ENCODE measurements at regions not wholly inside any gene's neighbourhood (a gene's known extent, or its start where the extent isn't known, plus 50 kb on each side); places are given as distances from the start of the nearest gene placed in this dataset.

DNA sequence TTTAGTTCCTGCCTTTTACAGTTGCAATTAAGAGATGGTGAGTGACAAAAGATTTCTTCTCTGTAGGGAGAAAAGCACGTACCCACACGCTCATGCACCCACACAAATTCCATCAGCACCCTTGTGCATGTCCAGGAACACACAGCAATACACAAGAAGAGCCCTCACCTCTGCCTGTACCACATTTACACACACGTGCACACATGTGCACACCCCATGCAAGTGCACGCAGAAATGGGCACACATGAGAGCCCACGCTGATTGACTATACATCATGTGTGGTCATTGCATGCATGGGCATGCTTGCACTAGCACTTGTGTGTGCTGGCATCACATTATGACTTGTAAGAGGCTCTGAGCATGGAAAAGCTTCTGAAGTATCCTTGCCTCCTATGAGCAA is 70.5 kb downstream of the SERPINA3 start:
- DNase-seq (ENCODE audit: low spot score): no peak

DNA sequence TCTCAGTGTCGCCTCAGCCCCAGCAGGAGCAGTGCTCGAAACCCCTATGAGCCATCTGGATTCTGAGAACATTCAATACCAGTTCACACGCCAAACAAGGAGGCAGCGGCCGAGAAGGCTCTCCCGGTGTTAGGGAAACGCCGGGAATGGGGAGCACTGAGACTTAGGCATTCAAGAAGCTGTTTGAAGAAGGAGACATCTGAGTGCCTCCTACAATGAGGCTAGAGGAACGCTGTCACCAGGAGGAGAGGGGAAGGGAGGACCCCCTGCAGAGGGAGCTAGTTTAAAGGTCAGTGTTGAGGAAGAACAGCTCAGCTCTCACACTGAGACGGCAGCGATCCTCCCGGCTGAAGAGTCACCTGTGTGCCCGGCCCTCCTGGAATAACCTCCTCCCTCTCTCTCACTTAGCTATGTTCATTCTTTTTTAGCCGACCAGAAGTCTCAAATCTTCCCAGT is 69.9 kb downstream of the SERPINA3 start:
- DNase-seq (ENCODE audit: low spot score): no peak

DNA sequence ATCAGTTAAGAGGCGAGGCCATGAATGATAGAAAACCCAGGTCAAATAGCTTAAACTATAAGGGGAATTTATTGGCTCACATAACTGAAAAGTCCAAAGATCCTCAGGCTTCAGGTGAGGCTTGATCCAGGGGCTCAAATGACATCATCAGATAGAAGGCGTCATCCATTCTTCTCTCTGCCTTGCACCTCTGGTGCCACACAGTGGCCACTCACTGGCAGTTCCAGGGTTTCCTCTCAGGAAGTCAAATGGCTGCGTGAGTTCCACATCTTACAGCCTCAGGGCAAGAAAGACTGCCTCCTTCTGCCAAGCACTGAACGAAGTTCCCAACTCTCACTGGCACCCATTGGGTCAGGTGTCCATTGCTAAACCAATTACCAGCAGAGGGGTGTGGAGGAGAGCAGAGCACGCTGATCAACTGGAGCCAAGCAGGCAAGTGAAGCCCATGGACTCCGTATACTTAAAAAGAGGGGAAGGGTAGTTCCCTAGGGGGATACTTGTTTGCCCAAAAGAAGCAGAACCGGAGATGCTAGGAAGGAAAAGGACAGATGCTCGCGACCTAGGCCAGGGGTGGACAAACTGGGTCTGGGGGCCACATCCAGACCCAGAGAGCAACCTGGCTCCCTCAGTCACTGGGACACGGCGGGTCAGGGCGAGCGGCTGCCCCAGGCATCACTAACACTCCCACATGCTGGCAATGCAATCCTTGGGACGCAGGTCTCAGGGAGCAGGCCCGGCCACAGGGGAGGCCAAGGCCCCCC is 69.3 kb downstream of the SERPINA3 start:
- DNase-seq (ENCODE audit: low spot score): no peak

DNA sequence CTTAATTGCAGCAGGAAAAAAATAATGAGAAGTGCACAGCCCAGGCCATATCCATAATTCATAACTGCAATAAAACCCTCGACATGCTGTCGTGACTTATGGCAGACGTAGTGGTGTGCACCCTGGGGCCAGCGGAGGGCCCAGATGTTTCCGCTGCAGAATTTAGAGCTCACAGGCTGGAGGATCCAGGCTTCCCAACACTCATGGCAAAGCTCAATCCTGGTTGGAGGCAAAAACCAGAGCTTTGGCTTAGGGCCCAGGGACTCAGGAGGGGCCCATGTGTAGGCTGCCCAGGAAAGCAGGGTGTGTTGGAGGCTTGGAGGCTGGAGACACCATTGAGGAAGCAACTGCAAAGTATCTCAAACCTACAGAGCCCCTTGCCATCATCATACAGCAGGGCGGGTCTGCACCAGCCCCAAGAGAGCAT is 68.7 kb downstream of the SERPINA3 start:
- no peak for DNase-seq (ENCODE audit: low spot score)

DNA sequence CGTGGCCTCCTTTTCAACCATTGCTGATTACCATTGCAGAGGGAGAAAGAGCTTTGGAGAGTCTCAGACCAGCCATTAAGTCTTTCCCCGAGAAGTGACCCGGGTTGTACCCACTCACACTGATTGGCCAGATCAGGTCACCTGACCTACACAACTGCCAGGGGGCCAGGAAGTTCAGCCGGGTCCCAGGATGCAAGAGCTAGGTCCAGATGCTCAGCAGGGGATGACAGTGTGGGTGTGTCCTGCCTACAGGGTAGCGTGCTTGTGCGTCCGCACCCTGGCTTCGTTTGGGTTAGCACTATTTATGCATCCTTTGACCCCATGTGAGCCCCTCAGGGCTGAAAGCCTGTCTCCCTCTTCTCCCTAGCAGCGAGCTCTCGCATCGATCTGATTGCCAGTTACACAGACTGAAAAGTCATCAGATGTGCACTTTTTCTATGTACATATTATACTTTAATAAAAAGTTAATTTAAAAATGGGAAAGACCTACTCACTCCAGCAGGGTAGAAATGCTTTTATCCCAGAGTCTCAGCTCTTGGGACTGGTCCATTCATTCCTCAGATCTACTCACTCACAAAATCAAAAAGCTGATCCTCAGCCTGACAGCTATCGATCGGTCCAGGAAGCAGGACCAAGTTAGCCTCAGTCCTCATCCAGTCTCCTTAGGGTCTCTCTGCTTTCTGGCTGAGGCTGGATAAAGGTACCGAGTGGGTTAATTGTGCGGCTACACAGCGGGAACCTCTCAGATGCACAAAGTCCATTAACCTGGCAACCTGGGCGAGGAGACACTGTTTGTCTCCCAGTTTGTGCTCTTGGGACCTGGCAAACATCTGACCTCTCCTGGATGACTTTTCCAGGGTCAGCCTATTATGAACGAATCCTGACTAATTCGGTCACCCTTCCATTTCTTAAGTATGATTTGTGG is 68.0 kb downstream of the SERPINA3 start:
- no peak for DNase-seq (ENCODE audit: low spot score)

DNA sequence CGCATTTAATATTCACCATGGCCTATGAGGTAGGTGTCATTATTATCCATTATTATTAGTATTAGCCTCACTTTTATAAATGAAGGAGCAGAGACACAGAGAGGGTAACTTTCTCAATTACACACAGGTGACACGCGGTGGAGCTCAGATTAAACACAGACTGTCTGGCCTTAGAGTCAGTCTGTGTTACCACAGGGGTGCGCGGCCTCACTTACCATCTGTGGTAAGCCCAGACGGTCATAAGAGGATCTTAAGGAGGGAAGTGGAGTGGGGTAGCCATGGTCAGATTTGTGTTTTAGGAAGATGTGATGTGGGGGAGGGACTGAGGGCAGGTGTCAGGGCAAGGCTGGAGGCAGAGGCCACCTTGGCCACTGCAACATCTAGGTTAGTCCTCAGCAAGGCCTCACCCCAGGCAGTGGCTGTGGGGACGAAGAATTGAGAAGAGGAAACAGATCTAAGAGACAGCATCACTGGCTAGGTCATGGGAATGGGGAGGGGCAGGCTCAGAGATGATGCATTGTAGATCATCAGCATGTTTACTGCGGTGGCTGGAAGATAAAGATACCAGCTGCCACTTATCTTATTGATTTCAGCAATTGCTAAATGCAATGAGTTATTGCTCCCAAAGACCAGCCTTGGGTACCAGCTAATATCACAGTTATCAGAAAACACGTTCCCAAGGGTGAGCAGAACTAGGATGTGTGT is 67.1 kb downstream of the SERPINA3 start:
- DNase-seq (ENCODE audit: low spot score): no peak

DNA sequence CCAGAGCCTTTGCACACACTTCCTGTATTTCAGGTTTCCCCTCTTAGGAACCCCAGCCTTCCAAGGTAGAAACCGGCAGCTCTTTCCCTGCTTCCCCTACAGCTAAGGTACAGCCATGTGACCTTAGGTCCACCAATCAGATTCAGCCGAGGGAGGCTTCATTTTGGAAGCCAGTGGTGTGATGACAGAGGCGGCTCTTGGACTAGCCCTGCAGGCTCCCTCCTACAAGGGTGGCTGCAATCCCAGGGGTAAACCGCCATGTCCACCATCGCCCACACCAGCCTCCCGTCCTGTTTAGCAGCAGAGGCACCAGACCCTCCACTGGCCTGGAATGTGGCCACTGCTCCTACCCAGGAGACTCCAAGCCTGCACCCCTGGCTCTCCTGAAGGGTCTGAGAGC is 65.6 kb downstream of the SERPINA3 start:
- DNase-seq (ENCODE audit: low spot score): no peak

DNA sequence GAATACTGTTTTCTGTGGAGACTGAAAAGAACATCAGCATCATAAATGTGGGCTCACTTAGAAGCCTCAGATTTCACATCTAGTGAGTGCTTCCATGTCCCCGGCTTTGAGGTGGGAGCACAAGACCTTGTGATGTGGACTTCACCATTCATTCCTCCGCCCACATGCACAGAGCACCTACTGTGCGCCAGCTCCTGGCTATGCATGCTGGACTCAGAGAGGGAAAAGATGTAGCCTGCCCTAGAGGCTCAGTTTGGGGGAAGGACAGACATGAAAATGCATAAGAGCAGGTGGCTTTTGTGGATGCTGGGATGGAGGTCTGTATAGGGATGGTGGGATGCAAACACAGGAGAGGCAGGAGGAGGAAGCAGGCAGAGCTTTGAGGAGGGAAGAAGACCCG is 65.0 kb downstream of the SERPINA3 start:
- DNase-seq (ENCODE audit: low spot score): no peak

DNA sequence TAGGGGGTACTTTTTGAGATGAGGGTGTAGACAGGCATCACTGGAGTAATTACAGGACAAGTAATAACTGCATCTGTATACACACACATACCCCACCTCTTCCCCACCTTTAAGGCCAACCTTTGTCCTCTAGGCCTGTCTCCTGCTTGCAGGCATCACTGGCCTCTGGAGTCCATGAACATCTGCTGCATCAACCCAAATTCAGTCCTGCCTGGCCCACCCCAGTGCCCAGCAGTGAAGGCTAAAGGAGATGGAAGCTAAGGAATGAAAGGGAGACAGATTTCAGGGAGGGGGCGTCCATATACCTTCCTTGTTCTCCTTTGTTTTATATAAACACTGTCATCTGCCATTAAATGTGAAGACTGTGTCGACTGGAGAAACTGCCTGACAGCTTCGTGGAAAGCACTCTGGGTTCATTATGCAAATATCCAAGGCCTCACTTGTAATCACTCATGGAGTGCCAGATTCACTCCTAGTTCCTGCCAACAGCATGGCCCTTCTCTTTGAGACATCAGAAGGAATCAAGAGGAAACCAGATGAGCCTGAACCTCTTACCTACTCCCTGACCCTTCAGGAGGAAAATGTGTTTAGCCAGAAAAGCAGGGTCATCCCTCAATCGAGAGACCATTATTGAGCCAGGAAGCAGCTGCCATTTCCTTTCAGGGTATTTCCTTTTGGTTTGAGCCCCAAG is 64.4 kb downstream of the SERPINA3 start:
- DNase-seq (ENCODE audit: low spot score): no peak

DNA sequence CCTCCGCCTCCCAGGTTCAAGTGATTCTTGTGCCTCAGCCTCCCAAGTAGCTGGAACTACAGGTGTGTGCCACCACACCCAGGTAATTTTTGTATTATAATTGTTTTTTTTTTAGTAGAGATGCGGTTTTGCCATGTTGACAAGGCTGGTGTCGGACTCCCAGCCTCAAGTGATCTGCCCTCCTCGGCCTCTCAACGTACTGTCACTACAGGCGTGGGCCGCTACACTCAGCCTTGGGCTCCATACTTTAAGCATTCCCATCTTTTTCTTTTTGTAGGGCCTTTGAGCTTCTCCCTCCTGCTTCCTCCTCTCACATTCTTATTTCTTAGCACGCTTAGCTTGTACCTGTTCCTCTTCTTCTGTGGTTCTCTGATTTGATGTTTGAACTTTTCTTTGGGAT is 62.8 kb downstream of the SERPINA3 start:
- no peak for DNase-seq (ENCODE audit: low spot score)

DNA sequence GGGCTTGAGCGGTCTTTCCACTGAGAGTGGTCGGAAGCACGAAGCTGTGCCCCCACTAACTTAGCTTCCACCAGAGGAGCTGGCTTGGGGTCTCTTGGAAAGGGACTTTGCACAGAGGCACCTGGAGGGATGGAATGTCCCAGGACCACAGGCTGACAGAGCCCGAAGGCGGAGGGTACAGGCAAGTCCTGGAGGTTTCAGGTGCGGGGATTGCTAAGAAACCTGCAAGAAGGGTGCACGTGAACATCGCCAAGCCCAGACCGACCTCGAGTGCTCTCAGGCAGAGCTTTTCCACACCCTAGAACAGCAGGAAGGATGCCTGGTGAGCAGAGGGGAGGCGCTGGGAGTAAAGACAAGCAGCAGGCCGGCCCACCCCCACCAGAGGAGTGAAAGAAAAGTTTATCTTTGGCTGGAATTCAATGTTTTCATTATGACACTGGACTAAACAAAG is 61.6 kb downstream of the SERPINA3 start:
- DNase-seq (ENCODE audit: low spot score): no peak
